ENCODE measurements at regions not wholly inside any gene's neighbourhood (a gene's known extent, or its start where the extent isn't known, plus 50 kb on each side); places are given as distances from the start of the nearest gene placed in this dataset.
"Not testable (repeated sequence)": the region's sequence is repeated elsewhere in the genome, so short reads cannot be mapped to it uniquely, and the experiment has no call there.

DNA sequence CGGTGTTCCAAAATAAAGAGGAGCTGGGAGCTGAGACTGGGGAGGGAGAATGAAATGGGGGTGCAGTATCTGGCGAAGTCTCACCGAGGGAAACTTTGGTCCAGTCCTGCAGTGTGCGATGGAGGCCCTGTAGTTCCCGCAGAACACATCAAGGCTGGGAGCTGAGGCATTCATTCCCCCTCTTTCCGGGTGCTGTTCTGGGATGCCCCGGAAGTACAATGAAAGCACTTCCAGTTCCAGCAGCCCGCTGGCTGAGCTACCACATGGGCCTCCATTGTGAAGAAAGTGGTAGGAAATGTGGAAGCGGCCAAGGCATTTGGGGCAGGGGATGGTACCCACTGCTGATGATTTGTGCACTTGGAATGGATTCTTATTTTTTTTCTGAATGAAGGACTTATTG lies 560.7 kb downstream of the GLRX3 start:
- DNase-seq, result no peak

DNA sequence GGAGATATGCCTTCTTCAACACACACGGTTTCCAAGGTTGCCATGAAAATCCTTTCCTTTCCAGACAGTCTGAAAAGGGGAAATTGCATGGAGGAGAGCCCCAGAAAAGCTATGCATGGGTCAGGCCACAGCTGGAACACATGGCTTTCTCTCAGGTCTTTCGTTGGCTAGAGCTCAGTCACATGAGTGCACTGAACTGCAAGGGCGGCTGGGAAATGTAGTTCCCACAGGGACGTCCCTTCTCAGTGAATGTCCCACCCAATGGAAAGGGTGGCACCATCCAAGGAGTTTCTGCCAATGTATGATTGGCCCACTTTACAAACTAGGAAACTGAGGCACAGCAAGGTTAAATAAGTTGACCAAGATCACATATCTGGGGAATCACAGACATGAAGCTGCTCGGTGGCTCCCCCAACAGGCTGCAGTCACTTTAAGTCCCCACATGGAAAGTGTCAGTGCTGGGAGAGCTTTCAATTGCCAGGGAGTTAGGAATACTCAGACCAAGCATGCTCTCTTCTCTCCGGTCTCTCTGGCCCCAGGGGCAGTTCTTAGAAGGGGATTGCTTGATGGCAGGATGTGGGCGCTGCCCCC lies 571.3 kb downstream of the GLRX3 start:
- DNase-seq, result no peak

GRCh38 chr10:130708465-130709070 lies 572.4 kb downstream of the GLRX3 start:
- no peak for DNase-seq

DNA sequence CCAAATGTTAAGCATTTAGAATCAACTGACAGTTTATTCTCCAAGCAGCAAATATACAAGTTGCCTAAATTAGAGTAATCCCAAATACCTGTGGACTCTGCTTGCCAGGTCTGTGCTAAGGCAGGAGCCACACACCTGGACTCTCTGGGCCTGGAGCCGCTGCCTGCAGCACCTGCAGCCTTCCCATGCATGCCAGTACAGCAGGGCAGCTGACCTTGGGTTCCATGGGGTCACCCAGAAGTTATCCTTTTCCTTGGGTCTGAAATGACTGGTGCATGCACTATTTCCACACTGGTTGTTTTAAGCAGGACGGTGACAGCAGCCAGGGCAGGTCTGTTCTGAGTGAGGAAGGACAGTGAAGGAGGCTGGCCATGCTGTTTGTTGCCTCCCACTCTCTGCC lies 573.2 kb downstream of the GLRX3 start:
- no peak for DNase-seq

DNA sequence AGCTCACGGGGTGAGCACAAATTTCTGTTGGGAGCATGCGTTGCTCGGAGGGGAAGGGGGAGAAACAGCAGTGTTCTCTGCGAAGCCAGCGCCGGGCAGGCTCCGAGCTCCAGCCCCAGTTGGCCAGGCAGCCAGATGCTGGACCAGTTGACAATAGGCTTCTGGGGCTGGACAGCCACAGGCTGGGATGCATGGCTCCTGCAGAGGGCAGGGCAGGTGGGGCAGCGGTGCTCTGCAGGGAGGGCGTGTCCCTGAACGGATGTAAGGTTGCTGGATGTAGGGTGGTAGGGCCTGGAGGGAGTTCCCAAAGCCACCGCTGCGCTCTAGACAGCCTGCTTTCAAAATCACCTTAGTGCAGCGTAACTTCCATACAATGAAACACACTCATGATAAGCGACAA lies 574.9 kb downstream of the GLRX3 start:
- DNase-seq, result no peak

DNA sequence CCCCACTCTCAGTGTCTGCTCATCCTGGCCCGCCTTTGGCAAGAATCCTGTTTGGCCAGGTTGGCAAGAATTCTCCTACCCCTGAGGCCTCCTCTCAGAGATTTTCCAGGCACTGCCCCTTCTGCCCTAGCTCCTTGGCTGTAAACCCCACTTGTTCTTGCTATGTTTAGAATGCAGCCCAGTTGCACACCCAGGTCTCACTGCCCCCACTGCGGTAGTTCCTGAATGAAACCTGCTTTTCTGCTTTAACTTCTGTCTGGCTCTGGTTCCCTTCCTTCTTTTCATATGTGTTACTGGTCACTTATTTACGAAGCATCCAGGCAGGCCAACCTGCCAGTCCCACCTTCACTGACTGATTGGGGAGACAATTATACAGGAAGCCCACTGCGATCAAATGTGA lies 576.9 kb downstream of the GLRX3 start:
- no peak for DNase-seq

DNA sequence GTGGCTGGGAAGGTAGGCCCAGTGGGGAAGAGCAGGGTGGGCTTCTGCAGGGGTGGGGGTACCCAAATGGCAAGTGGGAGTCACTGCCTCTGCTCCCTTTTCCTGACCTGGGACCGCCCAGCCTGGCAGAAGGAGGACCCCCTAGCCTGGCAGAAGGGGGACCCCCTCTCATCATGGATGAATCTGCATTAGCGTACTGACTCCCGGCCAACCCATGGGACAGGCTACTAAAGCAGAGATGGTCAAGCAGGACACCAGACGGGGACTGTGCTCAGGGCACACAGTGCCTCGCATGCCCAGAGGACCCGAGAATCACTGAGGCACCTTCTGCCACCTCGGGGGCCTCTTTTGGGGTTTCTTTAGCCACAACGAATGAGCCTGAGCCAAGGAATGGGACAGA lies 577.5 kb downstream of the GLRX3 start:
- no peak for DNase-seq

GRCh38 chr10:130714742-130715467 lies 578.7 kb downstream of the GLRX3 start:
- no peak for DNase-seq

GRCh38 chr10:130715686-130716670 lies 579.8 kb downstream of the GLRX3 start:
- no peak for DNase-seq

DNA sequence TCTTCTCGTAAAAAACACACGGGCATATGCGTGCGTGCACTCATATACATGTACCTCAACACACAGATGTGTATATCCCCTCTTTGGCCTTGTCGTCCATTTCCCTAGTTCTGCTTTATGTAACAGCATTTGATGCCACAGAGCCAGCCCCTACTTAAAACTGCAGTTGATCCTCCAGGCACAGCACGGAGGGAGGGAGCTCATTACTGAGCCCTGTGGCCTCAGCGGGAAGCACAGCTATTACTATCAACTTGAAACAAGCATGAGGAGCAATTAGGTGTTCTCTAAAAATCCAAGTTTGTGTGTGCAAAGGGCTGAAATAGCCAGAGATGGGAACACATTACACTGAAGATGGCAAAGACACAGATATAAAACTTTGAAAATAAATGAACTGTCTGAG lies 580.9 kb downstream of the GLRX3 start:
- no peak for DNase-seq

GRCh38 chr10:130718744-130719447 lies 582.7 kb downstream of the GLRX3 start:
- DNase-seq, result not testable (repeated sequence)

- no peak for DNase-seq
Observed at GRCh38 chr10:130719448-130719752, 583.2 kb downstream of the GLRX3 start.

GRCh38 chr10:130720235-130720634 lies 584.0 kb downstream of the GLRX3 start:
- no peak for DNase-seq

DNA sequence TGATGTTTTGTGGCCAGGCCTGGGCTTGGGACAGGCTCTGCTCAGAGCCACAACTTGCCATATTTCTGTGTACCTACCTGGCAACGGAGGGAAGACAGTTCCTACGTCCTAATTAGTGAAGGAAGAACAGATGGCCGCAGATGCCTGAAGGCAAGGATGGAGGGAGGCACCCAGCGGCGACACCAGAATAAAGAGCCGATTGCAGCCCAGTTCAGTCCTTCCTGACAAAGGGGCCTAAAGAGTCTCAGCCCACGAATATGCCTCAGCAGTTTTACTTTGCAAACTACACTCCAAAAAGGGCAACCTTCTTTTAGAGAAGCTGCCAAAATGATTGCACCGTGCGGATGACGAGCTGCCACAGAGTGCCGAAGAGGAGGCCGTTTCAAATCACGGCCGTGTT lies 585.8 kb downstream of the GLRX3 start:
- DNase-seq, result no peak

GRCh38 chr10:130723704-130724103 lies 587.5 kb downstream of the GLRX3 start:
- DNase-seq, result no peak

GRCh38 chr10:130725474-130725970 lies 586.0 kb downstream of the TCERG1L start:
- DNase-seq, result no peak

GRCh38 chr10:130726996-130727725 lies 584.4 kb downstream of the TCERG1L start:
- no peak for DNase-seq

GRCh38 chr10:130727766-130728490 lies 583.6 kb downstream of the TCERG1L start:
- no peak for DNase-seq

GRCh38 chr10:130728531-130729215 lies 582.8 kb downstream of the TCERG1L start:
- DNase-seq, result no peak

DNA sequence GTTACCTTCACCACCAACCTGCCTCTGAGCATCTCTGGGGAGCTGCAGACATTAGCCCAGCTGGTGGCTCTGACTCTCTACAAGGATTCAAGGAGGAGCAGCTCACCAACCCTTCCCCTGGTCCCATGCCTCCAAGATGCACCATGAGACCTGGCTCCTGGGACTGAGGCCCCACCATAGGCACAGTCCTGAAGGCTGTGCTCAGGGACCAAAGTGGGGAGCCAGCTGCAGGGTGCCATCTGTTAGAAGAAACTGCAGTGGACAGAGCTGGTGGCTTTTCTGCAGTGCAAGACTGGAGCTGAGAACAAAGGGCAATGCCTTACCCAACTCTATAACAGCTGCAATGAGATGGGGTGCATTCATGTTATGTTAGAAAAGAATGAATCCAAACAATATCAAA lies 581.6 kb downstream of the TCERG1L start:
- DNase-seq, result no peak

DNA sequence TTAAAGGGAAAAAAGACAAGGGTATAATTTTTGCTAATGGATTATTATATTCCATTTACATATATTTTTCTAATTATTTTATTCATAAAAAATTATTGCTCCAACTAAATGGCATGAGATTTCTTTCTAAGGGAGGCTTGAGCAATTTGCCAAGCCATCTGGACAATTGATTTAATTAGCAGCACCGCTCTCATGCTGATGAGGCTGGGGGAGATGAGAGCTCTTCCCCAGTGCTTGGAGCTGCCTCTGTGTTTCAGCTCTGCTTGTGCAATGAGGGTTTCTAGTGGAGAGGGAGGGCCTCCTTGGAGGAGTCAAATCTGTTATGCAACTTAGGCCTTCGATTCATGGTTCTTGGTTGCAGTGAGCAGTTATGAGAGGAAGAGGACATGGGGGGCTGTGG lies 574.3 kb downstream of the TCERG1L start:
- DNase-seq, result no peak
